ENCODE measurements at regions not wholly inside any gene's neighbourhood (a gene's known extent, or its start where the extent isn't known, plus 50 kb on each side); places are given as distances from the start of the nearest gene placed in this dataset.

- DNase-seq (ENCODE audit: low read depth in 2 of 2) = no peak
Observed at GRCh38 chr9:135340143-135340655, 139.4 kb upstream of the PPP1R26 start.

GRCh38 chr9:135340726-135341475 lies 138.7 kb upstream of the PPP1R26 start:
- no peak for DNase-seq (ENCODE audit: low read depth in 2 of 2)

- DNase-seq (ENCODE audit: low read depth in 2 of 2) = no peak
Observed at GRCh38 chr9:135341612-135342169, 137.9 kb upstream of the PPP1R26 start.

- DNase-seq (ENCODE audit: low read depth in 2 of 2) = no peak
Observed at GRCh38 chr9:135342206-135343130, 137.1 kb upstream of the PPP1R26 start.

GRCh38 chr9:135343136-135343535 lies 136.4 kb upstream of the PPP1R26 start:
- DNase-seq (ENCODE audit: low read depth in 2 of 2) = no peak

GRCh38 chr9:135343837-135344522 lies 135.6 kb upstream of the PPP1R26 start:
- no peak for DNase-seq (ENCODE audit: low read depth in 2 of 2)

GRCh38 chr9:135344523-135344901 lies 135.1 kb upstream of the PPP1R26 start:
- no peak for DNase-seq (ENCODE audit: low read depth in 2 of 2)

- DNase-seq (ENCODE audit: low read depth in 2 of 2) = no peak
Observed at GRCh38 chr9:135344915-135345500, 134.6 kb upstream of the PPP1R26 start.

GRCh38 chr9:135345775-135346433 lies 133.7 kb upstream of the PPP1R26 start:
- DNase-seq (ENCODE audit: low read depth in 2 of 2) = no peak

- no peak for DNase-seq (ENCODE audit: low read depth in 2 of 2)
Observed at GRCh38 chr9:135346438-135347050, 133.0 kb upstream of the PPP1R26 start.

- no peak for DNase-seq (ENCODE audit: low read depth in 2 of 2)
Observed at GRCh38 chr9:135347461-135347860, 132.1 kb upstream of the PPP1R26 start.

GRCh38 chr9:135348076-135348787 lies 131.3 kb upstream of the PPP1R26 start:
- no peak for DNase-seq (ENCODE audit: low read depth in 2 of 2)

- DNase-seq (ENCODE audit: low read depth in 2 of 2) = no peak
Observed at GRCh38 chr9:135348788-135349150, 130.8 kb upstream of the PPP1R26 start.

GRCh38 chr9:135349212-135350002 lies 130.2 kb upstream of the PPP1R26 start:
- DNase-seq (ENCODE audit: low read depth in 2 of 2) = no peak

- DNase-seq (ENCODE audit: low read depth in 2 of 2) = no peak
Observed at GRCh38 chr9:135350003-135350315, 129.6 kb upstream of the PPP1R26 start.

GRCh38 chr9:135353935-135354334 lies 125.6 kb upstream of the PPP1R26 start:
- no peak for DNase-seq (ENCODE audit: low read depth in 2 of 2)

GRCh38 chr9:135355521-135356011 lies 124.0 kb upstream of the PPP1R26 start:
- no peak for DNase-seq (ENCODE audit: low read depth in 2 of 2)

GRCh38 chr9:135356021-135356420 lies 123.6 kb upstream of the PPP1R26 start:
- DNase-seq (ENCODE audit: low read depth in 2 of 2) = no peak

GRCh38 chr9:135356796-135357195 lies 122.8 kb upstream of the PPP1R26 start:
- no peak for DNase-seq (ENCODE audit: low read depth in 2 of 2)
